B cell (primary cell): ENCODE measurements at regions not wholly inside any gene's neighbourhood (a gene's known extent, or its start where the extent isn't known, plus 50 kb on each side); places are given as distances from the start of the nearest gene placed in this dataset.

ENCODE experiments used
- ATAC-seq: fragments of 200-7000 bp; cut with Tn5 transposase; one replicate; pipeline ENCODE4 v1.10.0; 2021; ENCODE audit warnings: low read depth, mild to moderate bottlenecking, moderate number of reproducible peaks, moderate library complexity
- CTCF ChIA-PET: fragments of 350-600 bp; sonication (Branson Sonifier 250); formaldehyde crosslinking; loops from one replicate; lab custom pipeline; 2021; ENCODE audit warnings: antibody characterized with exemption, inconsistent platforms; lab: Charles Lee
- POLR2A ChIA-PET: fragments of 350-600 bp; sonication (Branson Sonifier 250); formaldehyde crosslinking; loops from one replicate; lab custom pipeline; 2021; ENCODE audit warnings: antibody characterized with exemption; lab: Charles Lee
- DNase-seq: peaks from one replicate; pipeline ENCODE4 v3.0.0; 2013
- H2AFZ ChIP-seq: 2 replicates; pipeline ENCODE4 v1.6.1; 2012; ENCODE audit warnings: mild to moderate bottlenecking, low read depth, low read length; ENCODE audit not compliant: insufficient read depth, poor library complexity, severe bottlenecking
- H3K27ac ChIP-seq, 2 donors: 1 replicate in 1 of 2; 2 replicates in 1 of 2; pipeline ENCODE4 v1.5.1; 2012 to 2013; ENCODE audit warnings: low read length in 2 of 2, mild to moderate bottlenecking in 2 of 2, moderate library complexity in 1 of 2
- H3K27me3 ChIP-seq, 4 experiments: fragments of 200-600 bp in 1 of 4; sonication (generic) in 1 of 4; replicated peaks in 1 of 4; 1 replicate in 2 of 4; 2 replicates in 2 of 4; pipeline versions ENCODE4 v1.6.1 to v1.7.0; 2013 to 2016; ENCODE audit warnings: low read length in 3 of 4, mild to moderate bottlenecking in 2 of 4, mixed read lengths in 1 of 4, moderate library complexity in 1 of 4; ENCODE audit not compliant: insufficient read depth in 4 of 4, control insufficient read depth in 3 of 4; ENCODE audit errors: control extremely low read depth in 1 of 4
- H3K36me3 ChIP-seq, 2 experiments: replicated peaks in 1 of 2; 1 replicate in 1 of 2; 2 replicates in 1 of 2; pipeline versions ENCODE4 v1.6.1 to v1.7.1; 2013; ENCODE audit warnings: low read length in 1 of 2; ENCODE audit not compliant: insufficient read depth in 2 of 2, control insufficient read depth in 1 of 2; ENCODE audit errors: control extremely low read depth in 1 of 2, extremely low read depth in 1 of 2
- H3K4me1 ChIP-seq, 2 donors: fragments of 200-600 bp in 1 of 2; sonication (generic) in 1 of 2; 1 replicate in 1 of 2; 2 replicates in 1 of 2; pipeline versions ENCODE4 v1.5.1 to v1.6.1; 2013 to 2017; ENCODE audit warnings: low read length in 2 of 2; ENCODE audit not compliant: control insufficient read depth in 2 of 2, insufficient read depth in 2 of 2
- H3K4me2 ChIP-seq: replicated peaks from 2 replicates; pipeline ENCODE3; 2012; ENCODE audit warnings: mild to moderate bottlenecking, low read depth, low read length; ENCODE audit not compliant: poor library complexity, severe bottlenecking
- H3K4me3 ChIP-seq, 5 experiments: fragments of 200-600 bp in 1 of 5; sonication (generic) in 1 of 5; 1 replicate in 3 of 5; 2 replicates in 2 of 5; pipeline versions ENCODE4 v1.5.1 to v1.7.0; 2011 to 2016; ENCODE audit warnings: low read length in 4 of 5, mild to moderate bottlenecking in 4 of 5, low read depth in 2 of 5, control low read depth in 1 of 5, moderate library complexity in 1 of 5; ENCODE audit not compliant: insufficient read depth in 1 of 5; ENCODE audit errors: control extremely low read depth in 1 of 5, extremely low read depth in 1 of 5
- H3K79me2 ChIP-seq: fragments of 200-600 bp; sonication (generic); one replicate; pipeline ENCODE4 v1.6.0; 2016; ENCODE audit warnings: low read length; ENCODE audit not compliant: control insufficient read depth, insufficient read depth
- H3K9ac ChIP-seq: fragments of 200-600 bp; sonication (generic); 2 replicates; pipeline ENCODE4 v1.6.1; 2017; ENCODE audit warnings: mild to moderate bottlenecking, low read length, moderate library complexity
- H3K9me3 ChIP-seq, 3 donors: one replicate each; pipeline versions ENCODE4 v1.6.1 to v1.7.1; 2013; ENCODE audit warnings: low read length in 2 of 3; ENCODE audit not compliant: control insufficient read depth in 2 of 3, insufficient read depth in 1 of 3; ENCODE audit errors: control extremely low read depth in 1 of 3
- H4K20me1 ChIP-seq: 2 replicates; pipeline ENCODE4 v1.6.0; 2012; ENCODE audit warnings: mild to moderate bottlenecking, low read length; ENCODE audit not compliant: insufficient read depth, control insufficient read depth, poor library complexity, severe bottlenecking
- H3K27ac Mint-ChIP-seq: one replicate; pipeline ENCODE4 v1.8.0; 2021; ENCODE audit warnings: mixed read lengths
- H3K27me3 Mint-ChIP-seq: one replicate; pipeline ENCODE4 v1.8.0; 2021; ENCODE audit warnings: mixed read lengths
- H3K4me1 Mint-ChIP-seq: one replicate; pipeline ENCODE4 v1.8.0; 2021; ENCODE audit warnings: mixed read lengths
- H3K4me3 Mint-ChIP-seq: one replicate; pipeline ENCODE4 v1.8.0; 2021; ENCODE audit warnings: mixed read lengths
- H3K9me3 Mint-ChIP-seq: one replicate; pipeline ENCODE4 v1.8.0; 2022; ENCODE audit warnings: mixed read lengths; ENCODE audit not compliant: insufficient read depth
- CTCF ChIP-seq: fragments of 200-600 bp; IDR thresholded peaks from one replicate; pipeline ENCODE4 v1.8.0; 2022; ENCODE audit warnings: antibody characterized with exemption, mild to moderate bottlenecking
- EZH2 ChIP-seq: IDR thresholded peaks from 2 replicates; pipeline ENCODE4 v1.6.1; 2012; ENCODE audit warnings: borderline replicate concordance, low read depth, mild to moderate bottlenecking, moderate library complexity, low read length; ENCODE audit not compliant: insufficient read depth, poor library complexity, severe bottlenecking
- WGBS: methylation state at CpG from one replicate; pipeline ENCODE4 v1.1.5; 2013; ENCODE audit warnings: missing lambda C conversion rate; ENCODE audit not compliant: insufficient coverage; 5-methylcytosine and 5-hydroxymethylcytosine counted together
- intact Hi-C: fragments of 100-400 bp; cut with micrococcal nuclease; formaldehyde crosslinking; loops from one replicate; pipeline ENCODE4 v1.10.0; 2022

- no peak for DNase-seq
- Histone ChIP-seq H3K27ac (no peak overlapping the region), H4K20me1 (no peaks in the 10 kb centered on the region), H3K9ac (no peak overlapping the region), H3K9me3 (peaks cover 0 to 4% (median 3%) of the 10 kb centered on the region in 3 donors), H3K4me1 (peaks cover 14 to 22% of the 10 kb centered on the region in 2 donors), H2AFZ (peak overlapping the region; percentile 56), H3K27me3 (no peaks in the 10 kb centered on the region), H3K4me3 (no peak overlapping the region), H3K36me3 (no peaks in the 10 kb centered on the region), H3K79me2 (no peaks in the 10 kb centered on the region), H3K4me2 (peak overlapping the region; percentile 32)
- WGBS: no CpG with 5 or more reads among the region's 2 CpGs
- ATAC-seq: no peak
- intact Hi-C loops: no loop called here
- peaks cover 16% of the 10 kb centered on the region for H3K4me1 Mint-ChIP-seq
- H3K27me3 Mint-ChIP-seq: peaks cover 7% of the 10 kb centered on the region
- H3K9me3 Mint-ChIP-seq: no peaks in the 10 kb centered on the region
- peak overlapping the region; percentile 4 for H3K4me3 Mint-ChIP-seq
- H3K27ac Mint-ChIP-seq: no peak overlapping the region
- no peak for TF ChIP-seq CTCF
- CTCF ChIA-PET: interaction anchor here (2.0 kb wide), 1 partner anchor 9 kb away, joined by 5 read pairs; no protein-coding TSS in a partner anchor
- POLR2A ChIA-PET: no interaction called here
Measured at GRCh38 chr1:229093238-229093540, 177.7 kb upstream of the RAB4A start.

- Histone ChIP-seq H2AFZ (no peak overlapping the region), H3K79me2 (no peaks in the 10 kb centered on the region), H3K9ac (no peak overlapping the region), H3K27ac (no peak overlapping the region), H3K27me3 (no peaks in the 10 kb centered on the region), H3K36me3 (no peaks in the 10 kb centered on the region), H4K20me1 (no peaks in the 10 kb centered on the region), H3K9me3 (peaks cover 0 to 4% (median 3%) of the 10 kb centered on the region in 3 donors), H3K4me2 (no peak overlapping the region), H3K4me3 (no peak overlapping the region), H3K4me1 (peaks cover 14 to 22% of the 10 kb centered on the region in 2 donors)
- no peak for ATAC-seq
- no peaks in the 10 kb centered on the region for H3K9me3 Mint-ChIP-seq
- 93% methylated on average over 5 of the region's 5 CpGs for WGBS
- TF ChIP-seq CTCF (no peak), EZH2 (no peak)
- peaks cover 16% of the 10 kb centered on the region for H3K4me1 Mint-ChIP-seq
- intact Hi-C loops: no loop called here
- ChIA-PET POLR2A (no interaction called here), CTCF (interaction anchor here (2.0 kb wide), 1 partner anchor 9 kb away, joined by 5 read pairs; no protein-coding TSS in a partner anchor)
- H3K27ac Mint-ChIP-seq: no peak overlapping the region
- DNase-seq: no peak
- no peak overlapping the region for H3K4me3 Mint-ChIP-seq
- H3K27me3 Mint-ChIP-seq: peaks cover 4% of the 10 kb centered on the region
Measured at GRCh38 chr1:229093609-229094336, 177.1 kb upstream of the RAB4A start.
